Activated CD4-positive, alpha-beta memory T cell treated with anti-CD3 and anti-CD28 coated beads, Interleukin-2, amount 10 ng/mL, durations not matched to agents 7 days and 5 days (primary cell): ENCODE measurements at regions not wholly inside any gene's neighbourhood (a gene's known extent, or its start where the extent isn't known, plus 50 kb on each side); places are given as distances from the start of the nearest gene placed in this dataset.
"Not testable (repeated sequence)": the region's sequence is repeated elsewhere in the genome, so short reads cannot be mapped to it uniquely, and the experiment has no call there.

ENCODE experiments used
- CTCF ChIA-PET: fragments of 350-600 bp; sonication (Branson Sonifier 250); formaldehyde crosslinking; loops from one replicate; lab custom pipeline; 2021; ENCODE audit warnings: antibody characterized with exemption, inconsistent platforms; lab: Charles Lee
- POLR2A ChIA-PET: fragments of 350-600 bp; sonication (Branson Sonifier 250); formaldehyde crosslinking; loops from one replicate; lab custom pipeline; 2021; ENCODE audit warnings: antibody characterized with exemption; lab: Charles Lee
- DNase-seq: peaks from one replicate; pipeline ENCODE4 v3.0.0-alpha.2; 2020
- H3K27ac Mint-ChIP-seq: one replicate; pipeline ENCODE4 v1.8.0; 2021; ENCODE audit warnings: mild to moderate bottlenecking, mixed read lengths
- H3K27me3 Mint-ChIP-seq: one replicate; pipeline ENCODE4 v1.8.0; 2021; ENCODE audit warnings: mixed read lengths
- H3K36me3 Mint-ChIP-seq: one replicate; pipeline ENCODE4 v1.8.0; 2021; ENCODE audit warnings: low read depth, mixed read lengths
- H3K4me1 Mint-ChIP-seq: one replicate; pipeline ENCODE4 v1.8.0; 2021; ENCODE audit warnings: mixed read lengths
- H3K4me3 Mint-ChIP-seq: one replicate; pipeline ENCODE4 v1.8.0; 2021; ENCODE audit warnings: mild to moderate bottlenecking, mixed read lengths
- H3K9me3 Mint-ChIP-seq: one replicate; pipeline ENCODE4 v1.8.0; 2021; ENCODE audit warnings: mixed read lengths

GRCh38 chr6:92977018-92977417 lies 442.3 kb downstream of the EPHA7 start:
- ChIA-PET CTCF (no interaction called here), POLR2A (no interaction called here)
- no peaks in the 10 kb centered on the region for H3K36me3 Mint-ChIP-seq
- DNase-seq = no peak
- H3K27ac Mint-ChIP-seq = no peak overlapping the region
- H3K4me1 Mint-ChIP-seq = no peaks in the 10 kb centered on the region
- peaks cover 4% of the 10 kb centered on the region for H3K9me3 Mint-ChIP-seq
- H3K27me3 Mint-ChIP-seq = no peaks in the 10 kb centered on the region
- H3K4me3 Mint-ChIP-seq = no peak overlapping the region

DNA sequence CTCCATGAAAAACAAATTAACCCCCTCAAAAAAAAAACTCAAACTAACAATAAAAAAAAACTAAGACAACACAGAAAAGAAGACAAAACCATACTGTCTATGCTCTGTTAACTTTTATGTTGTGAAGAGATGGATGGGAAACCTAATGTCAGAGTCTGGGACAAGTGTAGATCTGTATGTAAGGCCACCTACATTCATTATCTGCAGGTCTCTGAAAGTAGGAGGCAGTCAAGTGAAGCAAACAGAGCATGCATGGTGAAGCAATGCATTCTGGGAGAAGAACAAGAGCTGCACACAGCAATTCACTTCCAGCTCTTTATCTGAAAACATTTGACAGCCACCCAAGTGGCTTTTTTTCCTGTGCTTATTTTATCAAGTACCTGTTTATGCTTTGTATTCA lies 452.0 kb downstream of the EPHA7 start:
- no peak overlapping the region for H3K27ac Mint-ChIP-seq
- ChIA-PET POLR2A (no interaction called here), CTCF (no interaction called here)
- no peak overlapping the region for H3K4me3 Mint-ChIP-seq
- no peaks in the 10 kb centered on the region for H3K27me3 Mint-ChIP-seq
- H3K9me3 Mint-ChIP-seq = no peaks in the 10 kb centered on the region
- no peaks in the 10 kb centered on the region for H3K4me1 Mint-ChIP-seq
- DNase-seq = no peak
- H3K36me3 Mint-ChIP-seq = no peaks in the 10 kb centered on the region

DNA sequence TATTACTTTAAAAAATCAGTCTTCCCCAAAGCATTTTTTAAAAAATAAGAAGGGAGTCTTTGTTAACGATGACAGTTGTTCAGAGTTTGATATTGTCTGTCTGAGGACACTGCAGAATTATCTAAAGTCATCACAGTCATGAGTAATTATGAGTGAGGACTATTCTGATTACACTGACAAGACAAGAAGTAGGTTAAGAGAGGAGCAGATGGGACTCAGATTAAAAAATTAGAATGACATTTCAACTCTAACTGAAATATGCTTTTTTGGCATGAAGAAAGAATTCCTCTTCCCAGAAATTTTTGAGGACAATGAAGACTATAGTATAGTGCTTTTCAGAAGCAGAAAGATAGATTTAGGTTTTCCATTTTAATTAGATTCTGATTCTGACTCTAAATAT lies 456.5 kb downstream of the EPHA7 start:
- Mint-ChIP-seq H3K27ac (no peak overlapping the region), H3K4me3 (no peak overlapping the region), H3K36me3 (no peaks in the 10 kb centered on the region), H3K27me3 (no peaks in the 10 kb centered on the region), H3K4me1 (no peaks in the 10 kb centered on the region), H3K9me3 (peaks cover 11% of the 10 kb centered on the region)
- ChIA-PET CTCF (no interaction called here), POLR2A (no interaction called here)
- no peak for DNase-seq

GRCh38 chr6:92952111-92952510 lies 467.2 kb downstream of the EPHA7 start:
- H3K36me3 Mint-ChIP-seq, CTCF ChIA-PET, H3K4me1 Mint-ChIP-seq: not testable (repeated sequence)

GRCh38 chr6:92945799-92946198 lies 473.6 kb downstream of the EPHA7 start:
- no peak for DNase-seq
- ChIA-PET CTCF (interaction anchor here (1.4 kb wide), 1 partner anchor 30 kb away, joined by 3 read pairs; no protein-coding TSS in a partner anchor), POLR2A (no interaction called here)
- Mint-ChIP-seq H3K27me3 (no peaks in the 10 kb centered on the region), H3K4me3 (no peak overlapping the region), H3K36me3 (no peaks in the 10 kb centered on the region), H3K4me1 (no peaks in the 10 kb centered on the region), H3K27ac (no peak overlapping the region), H3K9me3 (no peaks in the 10 kb centered on the region)

More at GRCh38 chr6:92952111-92952510, 467.2 kb downstream of the EPHA7 start:
- H3K4me3 Mint-ChIP-seq, H3K9me3 Mint-ChIP-seq, H3K27ac Mint-ChIP-seq, H3K27me3 Mint-ChIP-seq, POLR2A ChIA-PET, DNase-seq: not testable (repeated sequence)

- ChIA-PET POLR2A (no interaction called here), CTCF (no interaction called here)
- H3K27ac Mint-ChIP-seq = no peak overlapping the region
- no peaks in the 10 kb centered on the region for H3K27me3 Mint-ChIP-seq
- no peaks in the 10 kb centered on the region for H3K9me3 Mint-ChIP-seq
- no peaks in the 10 kb centered on the region for H3K4me1 Mint-ChIP-seq
- DNase-seq = no peak
- H3K4me3 Mint-ChIP-seq = no peak overlapping the region
- H3K36me3 Mint-ChIP-seq = no peaks in the 10 kb centered on the region
These were observed 475.2 kb downstream of the EPHA7 start for GRCh38 chr6:92944132-92944531.

GRCh38 chr6:92942549-92942948 lies 476.8 kb downstream of the EPHA7 start:
- ChIA-PET CTCF (no interaction called here), POLR2A (no interaction called here)
- DNase-seq = no peak
- H3K4me3 Mint-ChIP-seq = no peak overlapping the region
- no peaks in the 10 kb centered on the region for H3K4me1 Mint-ChIP-seq
- no peaks in the 10 kb centered on the region for H3K36me3 Mint-ChIP-seq
- no peak overlapping the region for H3K27ac Mint-ChIP-seq
- no peaks in the 10 kb centered on the region for H3K9me3 Mint-ChIP-seq
- H3K27me3 Mint-ChIP-seq = no peaks in the 10 kb centered on the region

GRCh38 chr6:92934625-92935024 lies 484.7 kb downstream of the EPHA7 start:
- CTCF ChIA-PET = no interaction called here
- H3K9me3 Mint-ChIP-seq = peaks cover 2% of the 10 kb centered on the region

GRCh38 chr6:92930171-92930570 lies 489.2 kb downstream of the EPHA7 start:
- no peaks in the 10 kb centered on the region for H3K4me1 Mint-ChIP-seq
- no peaks in the 10 kb centered on the region for H3K27me3 Mint-ChIP-seq
- no peak overlapping the region for H3K27ac Mint-ChIP-seq
- CTCF ChIA-PET = no interaction called here
- no peak for DNase-seq
- no peak overlapping the region for H3K4me3 Mint-ChIP-seq
- POLR2A ChIA-PET = no interaction called here
- H3K9me3 Mint-ChIP-seq = peaks cover 2% of the 10 kb centered on the region
- no peaks in the 10 kb centered on the region for H3K36me3 Mint-ChIP-seq

More at GRCh38 chr6:92934625-92935024, 484.7 kb downstream of the EPHA7 start:
- no peak for DNase-seq
- Mint-ChIP-seq H3K27ac (no peak overlapping the region), H3K27me3 (no peaks in the 10 kb centered on the region), H3K4me3 (no peak overlapping the region), H3K36me3 (no peaks in the 10 kb centered on the region), H3K4me1 (no peaks in the 10 kb centered on the region)
- POLR2A ChIA-PET = no interaction called here

GRCh38 chr6:92922216-92922806 lies 497.0 kb downstream of the EPHA7 start:
- ChIA-PET POLR2A (no interaction called here), CTCF (no interaction called here)
- DNase-seq = no peak
- Mint-ChIP-seq H3K27me3 (no peaks in the 10 kb centered on the region), H3K4me3 (no peak overlapping the region), H3K27ac (no peak overlapping the region), H3K4me1 (no peaks in the 10 kb centered on the region), H3K36me3 (no peaks in the 10 kb centered on the region), H3K9me3 (peaks cover 2% of the 10 kb centered on the region)

GRCh38 chr6:92915466-92915865 lies 503.9 kb downstream of the EPHA7 start:
- no peaks in the 10 kb centered on the region for H3K36me3 Mint-ChIP-seq
- POLR2A ChIA-PET = no interaction called here
- H3K4me1 Mint-ChIP-seq = no peaks in the 10 kb centered on the region
- H3K27me3 Mint-ChIP-seq = no peaks in the 10 kb centered on the region
- no peaks in the 10 kb centered on the region for H3K9me3 Mint-ChIP-seq
- H3K4me3 Mint-ChIP-seq = no peak overlapping the region
- CTCF ChIA-PET = interaction anchor here (1.0 kb wide), 1 partner anchor 31 kb away, joined by 3 read pairs; no protein-coding TSS in a partner anchor
- DNase-seq = no peak
- H3K27ac Mint-ChIP-seq = no peak overlapping the region

DNA sequence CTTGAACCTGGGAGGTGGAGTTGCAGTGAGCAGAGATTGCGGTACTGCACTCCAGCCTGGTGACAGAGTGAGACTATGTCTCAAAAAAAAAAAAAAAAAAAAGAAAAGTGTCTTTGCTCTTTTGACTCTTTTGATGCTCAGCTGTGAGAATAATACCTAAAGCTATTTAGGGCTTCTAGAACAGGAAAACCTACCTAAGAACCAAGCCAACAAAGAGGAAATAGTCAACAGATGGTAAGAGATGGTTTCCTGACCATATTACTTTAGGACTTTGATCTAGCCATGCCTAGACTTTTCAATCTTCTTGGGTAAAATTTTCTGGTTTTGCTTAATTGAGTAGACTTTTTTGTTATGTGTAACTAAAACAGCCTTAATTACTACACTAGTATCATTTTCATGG lies 508.1 kb downstream of the EPHA7 start:
- POLR2A ChIA-PET = no interaction called here
- DNase-seq = no peak
- CTCF ChIA-PET = no interaction called here
- Mint-ChIP-seq H3K27ac (no peak overlapping the region), H3K36me3 (no peaks in the 10 kb centered on the region), H3K4me1 (no peaks in the 10 kb centered on the region), H3K9me3 (no peaks in the 10 kb centered on the region), H3K4me3 (no peak overlapping the region), H3K27me3 (no peaks in the 10 kb centered on the region)

GRCh38 chr6:92910646-92911045 lies 508.7 kb downstream of the EPHA7 start:
- Mint-ChIP-seq H3K9me3 (no peaks in the 10 kb centered on the region), H3K4me1 (no peaks in the 10 kb centered on the region), H3K36me3 (no peaks in the 10 kb centered on the region), H3K4me3 (no peak overlapping the region), H3K27ac (no peak overlapping the region), H3K27me3 (no peaks in the 10 kb centered on the region)
- DNase-seq = no peak
- ChIA-PET POLR2A (no interaction called here), CTCF (no interaction called here)

DNA sequence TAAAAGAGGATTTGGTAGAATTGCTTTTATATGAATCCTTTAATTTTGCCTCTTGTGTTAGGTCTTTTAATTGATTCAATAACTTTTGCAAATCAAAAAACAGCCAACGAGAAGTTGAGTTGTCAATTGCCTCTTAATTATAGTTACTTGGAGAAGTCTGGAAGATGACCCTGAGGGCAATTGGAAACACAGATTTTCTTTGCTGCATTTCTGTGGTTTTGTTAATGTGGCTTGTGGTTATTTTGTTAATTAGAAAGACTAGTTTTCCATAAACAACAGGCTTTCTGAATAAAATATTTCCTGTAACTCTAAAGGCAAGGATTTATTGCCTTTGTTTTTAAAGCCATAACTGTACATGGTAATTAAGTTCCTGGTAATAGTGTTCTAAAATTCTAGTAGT lies 513.0 kb downstream of the EPHA7 start:
- POLR2A ChIA-PET = no interaction called here
- Mint-ChIP-seq H3K4me1 (no peaks in the 10 kb centered on the region), H3K36me3 (no peaks in the 10 kb centered on the region), H3K27me3 (no peaks in the 10 kb centered on the region), H3K9me3 (no peaks in the 10 kb centered on the region), H3K27ac (no peak overlapping the region), H3K4me3 (no peak overlapping the region)
- no peak for DNase-seq
- CTCF ChIA-PET = no interaction called here
